ENCODE measurements at regions not wholly inside any gene's neighbourhood (a gene's known extent, or its start where the extent isn't known, plus 50 kb on each side); places are given as distances from the start of the nearest gene placed in this dataset.
"Not testable (repeated sequence)": the region's sequence is repeated elsewhere in the genome, so short reads cannot be mapped to it uniquely, and the experiment has no call there.

GRCh38 chr6:120363429-120363828 is 970.9 kb downstream of the TBC1D32 start:
- no peaks in the 10 kb centered on the region for H3K4me1 ChIP-seq
- H3K36me3 ChIP-seq = no peaks in the 10 kb centered on the region
- no peaks in the 10 kb centered on the region for H3K9me3 ChIP-seq
- H3K27ac ChIP-seq = no peak overlapping the region
- TF ChIP-seq CTCF (IDR thresholded peaks at IDR 0.05) = no peak
- intact Hi-C loops (cut with DNase I) = no loop called here
- FAIRE-seq (no peak), DNase-seq (peak in 1 of 6 donors; percentile 14), ATAC-seq (no peak)
- H3K27me3 ChIP-seq = no peaks in the 10 kb centered on the region
- 54 to 63% methylated on average over 6 of the region's 6 CpGs for WGBS, 2 donors
- no peak overlapping the region for H3K4me3 ChIP-seq

- H3K36me3 ChIP-seq; H3K27ac ChIP-seq; H3K4me3 ChIP-seq; H3K9me3 ChIP-seq; H3K4me1 ChIP-seq; DNase-seq; ATAC-seq; intact Hi-C loops (cut with DNase I); FAIRE-seq; H3K27me3 ChIP-seq: not testable (repeated sequence)
- 73 to 77% methylated on average over 4 of the region's 4 CpGs for WGBS, 2 donors
Observed at GRCh38 chr6:120358535-120358934, 975.7 kb downstream of the TBC1D32 start.

GRCh38 chr6:120357447-120357846 is 976.8 kb downstream of the TBC1D32 start:
- no peak overlapping the region for H3K27ac ChIP-seq
- intact Hi-C loops (cut with DNase I) = no loop called here
- H3K27me3 ChIP-seq = no peaks in the 10 kb centered on the region
- no peak for FAIRE-seq
- H3K36me3 ChIP-seq = no peaks in the 10 kb centered on the region
- no peak for ATAC-seq
- no peaks in the 10 kb centered on the region for H3K4me1 ChIP-seq
- H3K9me3 ChIP-seq = no peaks in the 10 kb centered on the region
- no peak for DNase-seq
- no peak overlapping the region for H3K4me3 ChIP-seq
- TF ChIP-seq CTCF (IDR thresholded peaks at IDR 0.05) = no peak

GRCh38 chr6:120355822-120356221 is 978.5 kb downstream of the TBC1D32 start:
- intact Hi-C loops (cut with DNase I) = no loop called here
- no peak overlapping the region for H3K27ac ChIP-seq
- no peaks in the 10 kb centered on the region for H3K9me3 ChIP-seq
- TF ChIP-seq CTCF (IDR thresholded peaks at IDR 0.05) = no peak
- H3K36me3 ChIP-seq = no peaks in the 10 kb centered on the region
- no peaks in the 10 kb centered on the region for H3K27me3 ChIP-seq
- no peaks in the 10 kb centered on the region for H3K4me1 ChIP-seq
- no peak for FAIRE-seq
- WGBS, 2 donors = 66 to 72% methylated on average over 1 of the region's 1 CpG
- no peak for DNase-seq
- ATAC-seq = no peak
- no peak overlapping the region for H3K4me3 ChIP-seq

- Histone ChIP-seq H3K36me3 (no peaks in the 10 kb centered on the region), H3K4me3 (no peak overlapping the region), H3K9me3 (no peaks in the 10 kb centered on the region), H3K27ac (no peak overlapping the region), H3K4me1 (no peaks in the 10 kb centered on the region), H3K27me3 (no peaks in the 10 kb centered on the region)
- DNase-seq (no peak), FAIRE-seq (no peak), ATAC-seq (no peak)
- WGBS, 2 donors = 85 to 88% methylated on average over 1 of the region's 1 CpG
- intact Hi-C loops (cut with DNase I) = no loop called here
- TF ChIP-seq CTCF (IDR thresholded peaks at IDR 0.05) = no peak
Observed at GRCh38 chr6:120354452-120355098, 979.7 kb downstream of the TBC1D32 start.
